Keratinocyte (primary cell): ENCODE measurements at regions not wholly inside any gene's neighbourhood (a gene's known extent, or its start where the extent isn't known, plus 50 kb on each side); places are given as distances from the start of the nearest gene placed in this dataset.

ENCODE experiments used
- DNase-seq: peaks from one replicate; pipeline ENCODE4 v3.0.0-alpha.2; 2011; ENCODE audit warnings: low read depth, missing footprints, low spot score
- FAIRE-seq: peaks from 2 replicates; lab custom pipeline; 2011; peaks lifted over from hg19 to GRCh38; lab: Jason Lieb, UNC
- H2AFZ ChIP-seq: 2 replicates; pipeline ENCODE4 v1.6.0; 2012; ENCODE audit warnings: low read length, control low read depth, inconsistent platforms; ENCODE audit not compliant: control insufficient read depth
- H3K27ac ChIP-seq: 2 replicates; pipeline ENCODE4 v1.5.1; 2011; ENCODE audit warnings: low read length; ENCODE audit not compliant: control insufficient read depth, insufficient read depth
- H3K27me3 ChIP-seq: 3 replicates; pipeline ENCODE4 v1.6.0; 2011; ENCODE audit warnings: low read length; ENCODE audit not compliant: control insufficient read depth, insufficient read depth; ENCODE audit errors: extremely low read depth
- H3K36me3 ChIP-seq, 2 experiments: 2 replicates in 1 of 2; 3 replicates in 1 of 2; pipeline ENCODE4 v1.5.1; 2011; ENCODE audit warnings: low read length in 2 of 2, mild to moderate bottlenecking in 1 of 2; ENCODE audit not compliant: control insufficient read depth in 2 of 2, insufficient read depth in 2 of 2; ENCODE audit errors: extremely low read depth in 1 of 2
- H3K4me1 ChIP-seq: 3 replicates; pipeline ENCODE4 v1.5.1; 2011; ENCODE audit warnings: low read length; ENCODE audit not compliant: control insufficient read depth, insufficient read depth; ENCODE audit errors: extremely low read depth
- H3K4me2 ChIP-seq: 3 replicates; pipeline ENCODE4 v1.6.0; 2011; ENCODE audit warnings: low read depth, low read length; ENCODE audit not compliant: control insufficient read depth, insufficient read depth; ENCODE audit errors: extremely low read depth
- H3K4me3 ChIP-seq, 3 experiments: fragments of 200-600 bp in 1 of 3; sonication (generic) in 1 of 3; 2 replicates in 2 of 3; 3 replicates in 1 of 3; pipeline ENCODE4 v1.5.1; 2011 to 2016; ENCODE audit warnings: low read length in 3 of 3, mild to moderate bottlenecking in 3 of 3, control low read depth in 2 of 3, inconsistent platforms in 1 of 3, low read depth in 1 of 3, mixed read lengths in 1 of 3, mixed run types in 1 of 3, moderate library complexity in 1 of 3; ENCODE audit not compliant: control insufficient read depth in 2 of 3, insufficient read depth in 2 of 3; ENCODE audit errors: extremely low read depth in 1 of 3
- H3K79me2 ChIP-seq: 2 replicates; pipeline ENCODE4 v1.6.0; 2012; ENCODE audit warnings: low read length; ENCODE audit not compliant: control insufficient read depth, insufficient read depth
- H3K9ac ChIP-seq: 3 replicates; pipeline ENCODE4 v1.6.0; 2011; ENCODE audit warnings: low read length; ENCODE audit not compliant: control insufficient read depth, insufficient read depth; ENCODE audit errors: extremely low read depth
- H3K9me1 ChIP-seq: 3 replicates; pipeline ENCODE4 v1.6.0; 2011; ENCODE audit warnings: low read length; ENCODE audit not compliant: control insufficient read depth, insufficient read depth; ENCODE audit errors: extremely low read depth
- H3K9me3 ChIP-seq: 2 replicates; pipeline ENCODE4 v1.5.1; 2012; ENCODE audit warnings: low read depth, low read length; ENCODE audit not compliant: control insufficient read depth
- H4K20me1 ChIP-seq: 3 replicates; pipeline ENCODE4 v1.6.0; 2011; ENCODE audit warnings: low read length; ENCODE audit not compliant: control insufficient read depth, insufficient read depth; ENCODE audit errors: extremely low read depth
- CTCF ChIP-seq, 3 experiments: IDR thresholded peaks in 1 of 3; conservative IDR thresholded peaks in 1 of 3; optimal IDR thresholded peaks in 1 of 3; 2 replicates in 2 of 3; 3 replicates in 1 of 3; pipeline versions ENCODE3 to v1.5.1; 2011; ENCODE audit warnings: low read length in 3 of 3, mild to moderate bottlenecking in 3 of 3, moderate library complexity in 2 of 3, control low read depth in 1 of 3, inconsistent platforms in 1 of 3; ENCODE audit not compliant: insufficient read depth in 2 of 3; ENCODE audit errors: extremely low read depth in 1 of 3
- EZH2 ChIP-seq: IDR thresholded peaks from one replicate; pipeline ENCODE4 v1.6.1; 2012; ENCODE audit warnings: inconsistent platforms, mild to moderate bottlenecking, low read length, moderate library complexity
- dilution Hi-C: fragments of 300-500 bp; cut with MboI; formaldehyde crosslinking; loops from one replicate; pipeline ENCODE4 v1.7.0; 2020; ENCODE audit warnings: low sequenced_read_pairs; ENCODE audit not compliant: extremely low pct_ligation_motif_present

GRCh38 chr2:16409006-16409390 is 256.6 kb downstream of the CYRIA start:
- dilution Hi-C loops = no loop called here
- no peak for FAIRE-seq

GRCh38 chr2:16408331-16409005 is 257.2 kb downstream of the CYRIA start:
- no peak for DNase-seq
- no peak overlapping the region for H2AFZ ChIP-seq
- H3K79me2 ChIP-seq = no peaks in the 10 kb centered on the region
- no peak for FAIRE-seq
- no peaks in the 10 kb centered on the region for H3K4me1 ChIP-seq
- H4K20me1 ChIP-seq = no peaks in the 10 kb centered on the region
- no peak overlapping the region for H3K4me2 ChIP-seq
- no peaks in the 10 kb centered on the region for H3K36me3 ChIP-seq
- H3K27ac ChIP-seq = no peak overlapping the region
- no peak overlapping the region for H3K4me3 ChIP-seq
- no peaks in the 10 kb centered on the region for H3K27me3 ChIP-seq
- TF ChIP-seq CTCF (optimal IDR thresholded peaks at IDR 0.05 in 1 of 3, IDR thresholded peaks at IDR 0.05 in 1 of 3, conservative IDR thresholded peaks at IDR 0.05 in 1 of 3; ENCODE audit: extremely low read depth in 1 of 3, insufficient read depth in 2 of 3, low read length in 3 of 3) = no peak
- no peaks in the 10 kb centered on the region for H3K9me3 ChIP-seq
- no peak overlapping the region for H3K9ac ChIP-seq
- dilution Hi-C loops = no loop called here
- no peaks in the 10 kb centered on the region for H3K9me1 ChIP-seq

More at GRCh38 chr2:16409006-16409390, 256.6 kb downstream of the CYRIA start:
- Histone ChIP-seq H3K79me2 (no peaks in the 10 kb centered on the region), H3K9ac (no peak overlapping the region), H3K4me1 (no peaks in the 10 kb centered on the region), H3K27me3 (no peaks in the 10 kb centered on the region), H3K36me3 (no peaks in the 10 kb centered on the region), H3K27ac (no peak overlapping the region), H3K9me1 (no peaks in the 10 kb centered on the region), H3K4me3 (no peak overlapping the region), H4K20me1 (no peaks in the 10 kb centered on the region), H2AFZ (no peak overlapping the region), H3K4me2 (no peak overlapping the region), H3K9me3 (no peaks in the 10 kb centered on the region)
- no peak for DNase-seq
- TF ChIP-seq EZH2 = no peak
- no peak for TF ChIP-seq CTCF (optimal IDR thresholded peaks at IDR 0.05 in 1 of 3, IDR thresholded peaks at IDR 0.05 in 1 of 3, conservative IDR thresholded peaks at IDR 0.05 in 1 of 3; ENCODE audit: extremely low read depth in 1 of 3, insufficient read depth in 2 of 3, low read length in 3 of 3)
